HG03159 (cell line): ENCODE measurements at regions not wholly inside any gene's neighbourhood (a gene's known extent, or its start where the extent isn't known, plus 50 kb on each side); places are given as distances from the start of the nearest gene placed in this dataset.
"Not testable (repeated sequence)": the region's sequence is repeated elsewhere in the genome, so short reads cannot be mapped to it uniquely, and the experiment has no call there.

Experiments used
- ATAC-seq: cut with Tn5 transposase; IDR thresholded peaks from one replicate; pipeline ENCODE4 v1.9.1; 2021; ENCODE audit warnings: mild to moderate bottlenecking, moderate library complexity; ENCODE audit not compliant: unreplicated experiment

DNA sequence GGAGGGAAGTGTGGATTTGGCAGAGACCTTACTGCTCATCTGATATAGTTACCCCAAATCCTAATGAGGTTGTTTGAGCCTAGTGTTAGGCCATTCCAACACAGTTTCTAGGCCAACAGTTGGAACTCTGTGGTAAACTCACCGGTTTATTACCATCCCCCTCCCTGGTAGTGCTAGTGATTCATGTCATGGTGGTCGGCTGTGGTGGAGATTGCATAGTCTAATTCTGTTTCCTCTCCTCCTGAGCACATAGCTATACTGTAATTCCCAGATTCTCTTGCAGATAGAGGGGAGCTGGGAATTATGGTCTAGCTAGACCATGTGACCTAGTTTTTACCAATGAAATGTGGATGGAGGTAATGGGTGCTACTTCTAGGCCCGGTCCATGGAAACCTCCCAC lies 123.7 kb upstream of the KIF26B start:
- ATAC-seq = no peak

DNA sequence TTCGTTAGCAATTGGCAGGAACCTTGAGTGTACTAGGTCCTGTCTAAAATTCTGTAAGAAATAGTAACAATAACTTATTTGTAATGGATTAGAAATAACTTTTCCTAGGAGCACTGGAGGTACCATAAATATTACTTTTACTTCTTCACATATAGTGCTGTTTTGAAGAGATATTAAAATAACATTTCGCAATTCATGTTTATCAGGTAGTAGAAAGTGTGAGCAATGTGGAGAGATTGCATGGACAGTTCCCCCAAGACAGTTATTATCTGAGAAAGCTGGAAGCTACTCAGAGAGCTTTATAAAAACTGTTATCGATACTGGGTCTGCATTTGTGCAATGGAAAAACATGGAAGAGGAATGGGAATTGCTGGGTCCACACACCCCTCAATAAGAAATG lies 128.5 kb upstream of the KIF26B start:
- no peak for ATAC-seq

- ATAC-seq = no peak
Observed at GRCh38 chr1:245025525-245025924, 129.3 kb upstream of the KIF26B start.

GRCh38 chr1:245023222-245023621 lies 131.6 kb upstream of the KIF26B start:
- ATAC-seq = no peak

DNA sequence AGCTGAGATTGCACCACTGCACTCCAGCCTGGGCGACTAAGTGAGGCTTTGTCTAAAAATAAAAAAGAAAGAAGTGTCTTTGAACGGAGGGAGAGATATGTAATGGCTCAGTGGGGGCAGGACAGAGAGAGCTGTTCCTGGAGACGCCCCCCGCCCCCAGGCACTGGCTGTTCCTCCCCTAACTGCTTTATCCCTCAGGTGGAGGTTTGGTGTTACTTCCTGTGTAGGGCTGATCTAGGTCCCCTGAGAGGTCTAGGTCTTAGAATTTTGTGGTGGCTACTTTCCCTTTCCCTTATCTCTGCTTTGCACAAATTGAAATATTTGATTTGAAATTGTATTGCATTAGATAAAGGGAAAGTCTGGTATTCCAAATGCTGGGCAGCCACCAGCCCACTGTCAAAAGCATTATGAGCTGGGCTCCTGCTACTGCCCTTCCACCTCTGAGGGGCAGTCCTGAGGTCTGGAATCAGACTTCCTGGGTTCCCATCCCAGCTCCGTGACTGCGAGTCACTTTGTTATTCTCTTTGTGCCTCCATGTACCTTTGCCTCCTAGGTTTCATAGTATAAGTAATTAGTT lies 134.8 kb upstream of the KIF26B start:
- peak; percentile 61 for ATAC-seq

DNA sequence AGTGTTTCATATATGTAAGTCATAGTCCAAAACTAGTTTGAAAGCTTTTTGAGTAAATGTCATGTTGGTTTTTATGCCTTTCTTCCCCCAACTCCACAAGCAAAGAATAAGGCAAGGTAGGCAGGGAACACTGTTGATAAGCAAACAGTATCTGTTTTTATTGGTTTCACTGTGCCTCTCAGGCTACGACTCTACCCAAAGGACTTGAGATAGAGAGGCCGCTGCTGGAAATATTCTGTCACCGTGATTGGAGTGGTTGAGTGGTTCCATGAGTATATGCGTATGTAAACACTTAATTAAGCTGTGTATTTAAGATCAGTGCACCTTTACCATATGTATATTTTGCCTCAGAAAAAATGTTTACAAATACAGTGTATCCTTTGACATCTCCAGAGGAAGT lies 138.1 kb upstream of the KIF26B start:
- ATAC-seq = no peak

DNA sequence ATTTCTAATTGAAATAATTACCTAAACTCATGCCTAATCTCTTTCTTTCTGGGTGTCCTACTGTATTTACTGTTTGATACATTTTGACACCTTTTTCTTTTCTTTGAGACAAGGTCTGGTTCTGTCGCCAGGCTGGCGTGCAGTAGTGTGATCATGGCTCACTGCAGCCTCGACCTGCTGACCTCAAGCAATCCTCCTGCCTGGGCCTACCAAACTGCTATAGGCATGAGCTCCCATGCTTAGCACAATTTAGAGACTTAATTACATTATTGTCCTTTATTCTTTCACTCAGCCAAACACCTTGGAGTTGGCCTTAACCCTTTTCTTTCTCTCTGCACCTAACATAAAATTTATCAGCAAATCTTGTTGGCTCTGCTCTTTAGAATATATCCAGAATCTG lies 139.8 kb upstream of the KIF26B start:
- ATAC-seq = no peak

DNA sequence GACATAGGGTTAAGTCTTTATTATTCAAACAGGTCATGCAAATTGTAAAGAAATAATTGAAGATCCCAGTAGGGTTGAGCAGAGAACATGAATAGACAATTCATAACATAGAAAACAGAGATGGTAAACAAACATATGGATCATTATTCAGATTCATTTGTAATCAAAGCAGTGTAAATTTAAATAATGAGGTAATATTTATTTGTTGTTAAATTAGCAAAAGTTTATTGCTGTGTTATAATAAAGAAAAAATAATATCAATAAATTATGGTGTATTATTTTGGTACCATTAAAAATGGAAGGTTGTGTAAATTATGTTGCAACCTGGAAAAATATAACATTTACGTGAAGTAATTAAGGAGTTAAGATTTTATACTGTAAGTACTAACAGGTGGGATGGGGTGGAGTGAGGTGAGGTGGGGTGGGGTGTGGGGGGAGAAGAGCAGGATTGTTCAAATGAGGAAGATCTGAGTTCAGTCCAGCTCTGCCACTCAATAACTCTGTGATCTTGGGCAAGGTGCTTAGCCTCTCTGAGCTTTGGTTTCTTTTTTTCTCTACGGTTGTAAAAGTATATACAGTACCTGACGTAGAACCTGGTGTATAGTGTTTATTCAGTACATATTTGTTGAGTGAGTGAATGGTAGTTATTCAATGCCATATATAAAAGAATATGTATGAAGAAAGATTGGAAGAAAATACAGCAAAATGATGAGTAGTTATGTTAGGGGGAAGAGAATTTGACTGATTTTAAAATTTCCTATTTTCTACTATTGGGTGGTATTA lies 140.3 kb upstream of the KIF26B start:
- ATAC-seq = no peak

GRCh38 chr1:245010018-245010614 lies 144.7 kb upstream of the KIF26B start:
- no peak for ATAC-seq

GRCh38 chr1:245008761-245009160 lies 144.4 kb upstream of the HNRNPU start:
- no peak for ATAC-seq

- ATAC-seq = no peak
Observed at GRCh38 chr1:245007852-245008251, 143.5 kb upstream of the HNRNPU start.

DNA sequence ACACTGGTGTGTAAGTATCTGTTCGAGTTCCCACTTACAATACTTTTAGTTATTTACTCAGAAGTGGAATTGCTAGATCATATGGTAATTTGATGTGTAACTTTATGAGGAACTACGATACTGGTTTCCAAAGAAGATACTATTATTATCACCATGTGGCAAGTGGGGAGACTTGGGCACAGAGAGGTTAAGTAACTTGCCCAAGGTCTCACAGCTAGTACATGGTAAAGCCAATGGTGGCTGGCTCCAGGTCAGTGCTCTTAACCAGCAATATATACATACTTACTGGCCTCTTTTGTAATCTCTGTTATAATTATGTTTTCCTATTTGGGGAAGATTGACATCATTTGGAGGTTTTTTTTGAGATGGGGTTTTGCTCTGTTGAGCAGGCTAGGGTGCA lies 138.9 kb upstream of the HNRNPU start:
- no peak for ATAC-seq

DNA sequence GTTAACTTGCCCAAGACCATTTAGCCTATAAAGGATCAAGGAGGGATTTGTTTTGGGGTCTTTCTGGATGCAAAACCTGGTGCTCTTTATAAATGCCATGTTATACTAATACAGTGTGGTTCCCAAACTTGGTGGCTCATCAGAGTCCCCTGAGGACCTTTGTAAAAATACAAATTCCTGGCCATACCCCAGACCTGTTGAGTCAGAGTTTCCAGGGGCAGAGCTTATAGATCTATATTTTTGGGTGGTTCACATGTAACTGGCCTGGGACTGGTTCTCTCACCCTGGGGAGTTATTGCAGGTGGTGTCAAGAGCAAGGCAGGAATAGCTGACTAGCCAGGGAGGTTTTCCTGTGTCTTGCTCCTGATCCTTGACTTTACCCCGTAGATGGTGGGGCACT lies 136.9 kb upstream of the HNRNPU start:
- no peak for ATAC-seq

DNA sequence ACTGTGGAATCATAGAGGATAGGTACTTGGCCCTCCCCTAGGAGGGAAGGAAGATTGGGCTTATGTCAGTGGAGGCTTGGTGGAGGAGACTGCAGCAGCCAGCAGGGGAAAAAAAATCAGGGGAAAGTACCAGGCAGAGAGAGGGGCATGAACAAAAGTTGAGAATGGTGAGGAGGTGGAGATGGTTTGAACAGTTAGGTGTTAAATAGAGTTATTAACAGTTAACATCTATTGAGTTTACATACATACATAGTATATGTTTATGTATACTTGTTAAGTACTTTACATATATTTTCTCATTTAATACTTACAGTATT lies 136.5 kb upstream of the HNRNPU start:
- ATAC-seq = no peak

DNA sequence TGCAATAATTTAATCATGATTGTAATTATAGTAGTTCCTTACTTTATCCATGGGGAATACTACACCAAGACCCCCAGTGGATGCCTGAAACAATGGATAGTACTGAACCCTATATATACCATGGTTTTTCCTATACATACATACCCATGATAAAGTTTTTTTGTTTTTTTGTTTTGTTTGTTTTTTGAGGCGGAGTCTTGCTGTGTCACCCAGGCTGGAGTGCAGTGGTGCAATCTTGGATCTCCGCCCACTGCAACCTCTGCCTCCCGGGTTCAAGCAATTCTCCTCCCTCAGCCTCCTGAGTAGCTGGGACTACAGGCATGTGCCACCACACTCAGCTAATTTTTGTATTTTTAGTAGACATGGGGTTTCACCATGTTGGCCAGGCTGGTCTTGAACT lies 135.3 kb upstream of the HNRNPU start:
- ATAC-seq = not testable (repeated sequence)

DNA sequence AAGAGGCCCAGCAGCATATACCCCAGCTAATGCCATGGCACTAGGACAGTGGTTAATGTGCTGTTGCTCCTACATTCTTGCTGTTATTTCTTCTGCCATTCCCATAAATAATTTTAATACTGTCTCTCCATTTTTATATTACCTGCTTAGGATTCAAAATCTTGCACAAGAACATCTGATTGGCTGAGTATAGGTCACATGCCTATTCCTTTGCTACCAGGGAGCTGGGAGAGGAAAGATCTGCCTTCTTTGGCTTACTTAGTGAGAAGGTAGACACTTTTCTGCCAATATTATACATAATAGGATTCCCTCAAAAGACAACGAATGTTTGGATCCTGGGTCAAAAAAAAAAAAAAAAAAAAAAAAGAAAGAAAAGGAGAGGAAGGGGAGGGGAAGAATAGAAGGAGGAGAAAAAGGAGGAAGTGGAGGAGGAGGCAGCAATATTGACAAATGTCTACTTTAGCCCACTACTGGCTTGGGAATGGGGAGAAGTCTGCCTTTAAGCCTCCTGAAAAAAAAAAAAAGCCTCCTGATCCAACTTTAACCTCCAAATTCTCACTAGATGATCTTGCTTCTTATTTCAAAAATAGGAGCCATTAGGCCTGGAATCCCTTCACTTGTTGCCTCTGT lies 134.5 kb upstream of the HNRNPU start:
- ATAC-seq = no peak

- ATAC-seq = no peak
Observed at GRCh38 chr1:244995602-244996400, 131.5 kb upstream of the HNRNPU start.

GRCh38 chr1:244992833-244993232 lies 128.5 kb upstream of the HNRNPU start:
- no peak for ATAC-seq

- ATAC-seq = no peak
Observed at GRCh38 chr1:244989813-244990212, 125.5 kb upstream of the HNRNPU start.

GRCh38 chr1:244988521-244988920 lies 124.2 kb upstream of the HNRNPU start:
- no peak for ATAC-seq

GRCh38 chr1:244980605-244981004 lies 116.3 kb upstream of the HNRNPU start:
- no peak for ATAC-seq
